Heart left ventricle (tissue), 16 donors: ENCODE measurements at regions not wholly inside any gene's neighbourhood (a gene's known extent, or its start where the extent isn't known, plus 50 kb on each side); places are given as distances from the start of the nearest gene placed in this dataset.
A peak's percentile ranks its signal among the peaks of the same experiment; 100 is the strongest.

Source experiments
- ATAC-seq, 4 donors: fragments of 200-7000 bp; cut with Tn5 transposase; one replicate each; pipeline ENCODE4 v1.9.1; 2020 to 2022; ENCODE audit warnings: moderate library complexity in 4 of 4, mild to moderate bottlenecking in 3 of 4, moderate number of reproducible peaks in 1 of 4
- DNase-seq, 5 donors: peaks; one replicate each; pipeline ENCODE4 v3.0.0-alpha.2; 2020
- H3K27ac ChIP-seq, 12 donors: fragments of 200-600 bp; sonication (generic) in 4 of 12; one replicate each; pipeline versions ENCODE4 v1.5.0 to v1.8.0; 2016 to 2022; ENCODE audit warnings: mild to moderate bottlenecking in 2 of 12
- H3K27me3 ChIP-seq, 9 donors: fragments of 200-600 bp; sonication (generic) in 2 of 9; one replicate each; pipeline versions ENCODE4 v1.5.1 to v1.8.0; 2016 to 2022; ENCODE audit warnings: mild to moderate bottlenecking in 3 of 9
- H3K36me3 ChIP-seq, 9 donors: fragments of 200-600 bp; sonication (generic) in 2 of 9; one replicate each; pipeline versions ENCODE4 v1.5.0 to v1.8.0; 2018 to 2022; ENCODE audit warnings: mild to moderate bottlenecking in 2 of 9
- H3K4me1 ChIP-seq, 12 donors: fragments of 200-600 bp; sonication (generic) in 4 of 12; one replicate each; pipeline versions ENCODE4 v1.5.0 to v1.8.0; 2016 to 2022; ENCODE audit warnings: mild to moderate bottlenecking in 3 of 12
- H3K4me3 ChIP-seq, 12 donors: fragments of 200-600 bp; sonication (generic) in 4 of 12; one replicate each; pipeline versions ENCODE4 v1.5.0 to v1.8.0; 2017 to 2022; ENCODE audit warnings: mild to moderate bottlenecking in 9 of 12, moderate library complexity in 4 of 12
- H3K9me3 ChIP-seq, 12 donors: fragments of 200-600 bp; sonication (generic) in 4 of 12; one replicate each; pipeline versions ENCODE4 v1.5.0 to v1.8.0; 2016 to 2022; ENCODE audit warnings: mild to moderate bottlenecking in 1 of 12
- CTCF ChIP-seq, 12 donors: fragments of 200-600 bp; sonication (generic) in 4 of 12; IDR thresholded peaks; one replicate each; pipeline versions ENCODE4 v1.5.0 to v1.8.0; 2018 to 2022; ENCODE audit warnings: antibody characterized with exemption in 12 of 12, mild to moderate bottlenecking in 5 of 12
- POLR2A ChIP-seq, 2 donors: fragments of 450-650 bp; IDR thresholded peaks; one replicate each; pipeline ENCODE4 v1.6.1; 2017; ENCODE audit warnings: antibody characterized with exemption in 2 of 2, mild to moderate bottlenecking in 2 of 2, moderate library complexity in 2 of 2
- WGBS, 4 donors: extraction: QIAGEN DNeasy Blood & Tissue Kit in 2 of 4; methylation state at CpG; one replicate each; pipeline versions ENCODE4 v1.1.5 to v1.1.7; 2013 to 2018; 5-methylcytosine and 5-hydroxymethylcytosine counted together
- intact Hi-C, 10 donors: fragments of 100-400 bp; cut with DNase I; formaldehyde crosslinking; loops; one replicate each; pipeline versions ENCODE4 v1.11.1 to v1.14.2; 2022
- donor health status: ischemic (EF 13 %, LVEDD 7.1; RV severe dilation, severe dysfunction).
- donor health status: healthy with polysubstance abuse.
- donor health status: DM: no; HTN: yes; CAD: no.
- donor health status: DM: no; HTN: no; CAD: no.
- donor health status: ischemic (EF 25% LVEDD 6.9; RV normal size, moderate dysfunction).
- donor health status: ischemic (EF 25% LVEDD 5.7; RV mildly dilated, moderate dysfunction).
- donor health status: healthy.
- donor health status: DM: yes; HTN: yes; CAD: no.
- donor health status: ischemic (EF 35%, LVEDD 5.7; RV mildly dilated, moderate dysfunction).
- donor health status: nonischemic (EF 11% LVEDD 7.7; RV severe dilation, severe dysfunction).
- donor health status: DM: yes; HTN: yes; CAD: no.
- donor health status: PGD.
- donor health status: ischemic (EF 29% LVEDD 5.4; RV normal size, mild dysfunction).
- donor health status: nonischemic (EF 23%, LVEDD 6.1; RV moderate dilation, normal function).

DNA sequence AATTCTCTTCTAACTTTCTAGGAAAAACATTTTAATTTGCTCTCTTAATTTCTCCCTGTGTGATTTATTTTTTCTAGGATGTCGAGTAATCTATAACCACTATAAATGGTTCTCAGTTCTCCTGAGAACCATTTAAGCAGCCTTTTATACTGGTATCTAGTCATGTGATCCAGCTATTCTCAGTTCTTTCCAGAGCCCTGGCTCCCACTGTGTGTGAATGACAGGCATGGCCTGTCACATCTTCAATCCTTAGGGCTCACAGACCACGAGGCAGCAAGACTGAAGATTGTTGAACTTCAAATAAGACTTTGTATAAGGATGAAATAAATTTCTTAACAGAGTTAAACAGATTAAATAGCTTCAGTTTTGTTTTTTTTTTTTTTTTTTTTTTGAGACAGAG is 219.4 kb downstream of the HNMT start:
- intact Hi-C loops, result no loop called here
- H3K4me3 ChIP-seq, result no peak overlapping the region
- WGBS, 4 donors, result 28 to 44% (median 42%) methylated on average over 2 of the region's 2 CpGs
- no peaks in the 10 kb centered on the region for H3K36me3 ChIP-seq
- H3K27ac ChIP-seq, result no peak overlapping the region
- no peaks in the 10 kb centered on the region for H3K27me3 ChIP-seq
- no peaks in the 10 kb centered on the region for H3K9me3 ChIP-seq
- peaks cover 0 to 11% (median 0%) of the 10 kb centered on the region in 12 donors for H3K4me1 ChIP-seq
- ATAC-seq, result peak in 1 of 4 donors; percentile 42
- DNase-seq, result no peak
- TF ChIP-seq CTCF (IDR thresholded peaks at IDR 0.05), result no peak
- no peak for TF ChIP-seq POLR2A (IDR thresholded peaks at IDR 0.05)

GRCh38 chr2:138184428-138184827 is 220.2 kb downstream of the HNMT start:
- Histone ChIP-seq H3K36me3 (no peaks in the 10 kb centered on the region), H3K27ac (no peak overlapping the region), H3K27me3 (no peaks in the 10 kb centered on the region), H3K4me1 (peaks cover 0 to 11% (median 0%) of the 10 kb centered on the region in 12 donors), H3K4me3 (no peak overlapping the region), H3K9me3 (no peaks in the 10 kb centered on the region)
- TF ChIP-seq POLR2A (IDR thresholded peaks at IDR 0.05) (no peak), CTCF (IDR thresholded peaks at IDR 0.05) (no peak)
- DNase-seq, result no peak
- intact Hi-C loops, result no loop called here
- ATAC-seq, result no peak
- WGBS, 4 donors, result 71 to 91% (median 80%) methylated on average over 1 of the region's 1 CpG

GRCh38 chr2:138185827-138186226 is 221.6 kb downstream of the HNMT start:
- intact Hi-C loops, result no loop called here
- TF ChIP-seq CTCF (IDR thresholded peaks at IDR 0.05) (no peak), POLR2A (IDR thresholded peaks at IDR 0.05) (no peak)
- Histone ChIP-seq H3K4me1 (peaks cover 0 to 11% (median 0%) of the 10 kb centered on the region in 12 donors), H3K27me3 (no peaks in the 10 kb centered on the region), H3K9me3 (no peaks in the 10 kb centered on the region), H3K36me3 (no peaks in the 10 kb centered on the region), H3K4me3 (no peak overlapping the region), H3K27ac (no peak overlapping the region)
- WGBS, 4 donors, result 81 to 92% (median 87%) methylated on average over 5 of the region's 5 CpGs
- ATAC-seq, result no peak
- DNase-seq, result no peak

- 85 to 90% (median 87%) methylated on average over 5 of the region's 5 CpGs for WGBS, 4 donors
- TF ChIP-seq POLR2A (IDR thresholded peaks at IDR 0.05) (no peak), CTCF (IDR thresholded peaks at IDR 0.05) (no peak)
- DNase-seq (no peak), ATAC-seq (no peak)
- peaks cover 0 to 11% (median 0%) of the 10 kb centered on the region in 12 donors for H3K4me1 ChIP-seq
- no peaks in the 10 kb centered on the region for H3K9me3 ChIP-seq
- intact Hi-C loops, result no loop called here
- H3K36me3 ChIP-seq, result no peaks in the 10 kb centered on the region
- no peak overlapping the region for H3K27ac ChIP-seq
- no peak overlapping the region for H3K4me3 ChIP-seq
- no peaks in the 10 kb centered on the region for H3K27me3 ChIP-seq
Measured at GRCh38 chr2:138187221-138187620, 222.9 kb downstream of the HNMT start.
